Panc1 (cell line): ENCODE measurements at regions not wholly inside any gene's neighbourhood (a gene's known extent, or its start where the extent isn't known, plus 50 kb on each side); places are given as distances from the start of the nearest gene placed in this dataset.

Source experiments
- ATAC-seq: fragments of 200-7000 bp; cut with Tn5 transposase; 2 replicates; pipeline ENCODE4 v1.9.1; 2020; ENCODE audit warnings: mild to moderate bottlenecking, moderate library complexity
- BruUV-seq: library from RNA; stranded (reverse); fragments of 400-500 nt; replicated peaks from 2 replicates; lab custom pipeline; 2021; lab: Mats Ljungman, UMichigan
- CTCF ChIA-PET: fragments of 300-600 bp; sonication (Branson Sonifier 250); formaldehyde crosslinking; loops from one replicate; lab custom pipeline; 2022; ENCODE audit warnings: antibody characterized with exemption; lab: Charles Lee
- POLR2A ChIA-PET: fragments of 300-600 bp; sonication (Branson Sonifier 250); formaldehyde crosslinking; loops from one replicate; lab custom pipeline; 2022; ENCODE audit warnings: antibody characterized with exemption; lab: Charles Lee
- DNase-seq: peaks from one replicate; pipeline ENCODE4 v3.0.0-alpha.2; 2010; ENCODE audit warnings: low read depth, low spot score
- H3K27ac ChIP-seq: 2 replicates; pipeline ENCODE4 v1.5.1; 2011; ENCODE audit warnings: mild to moderate bottlenecking, low read length, inconsistent platforms
- H3K27me3 ChIP-seq: fragments of 200-500 bp; sonication (Bioruptor generic); 2 replicates; pipeline ENCODE4 v1.6.0; 2014; ENCODE audit warnings: low read length, inconsistent platforms; ENCODE audit not compliant: control insufficient read depth, insufficient read depth
- H3K36me3 ChIP-seq: fragments of 200-500 bp; sonication (Bioruptor generic); 2 replicates; pipeline ENCODE4 v1.5.1; 2014; ENCODE audit warnings: inconsistent platforms, mild to moderate bottlenecking, low read length, moderate library complexity; ENCODE audit not compliant: control insufficient read depth, insufficient read depth
- H3K4me1 ChIP-seq: 2 replicates; pipeline ENCODE4 v1.5.1; 2011; ENCODE audit warnings: inconsistent platforms, mild to moderate bottlenecking, low read length, moderate library complexity; ENCODE audit not compliant: control insufficient read depth, insufficient read depth
- H3K4me3 ChIP-seq, 2 experiments: 2 replicates each; pipeline ENCODE4 v1.5.1; 2011 to 2012; ENCODE audit warnings: low read depth in 2 of 2, low read length in 2 of 2, mild to moderate bottlenecking in 2 of 2, inconsistent platforms in 1 of 2, moderate library complexity in 1 of 2
- H3K9me3 ChIP-seq: fragments of 200-500 bp; sonication (Bioruptor generic); 2 replicates; pipeline ENCODE4 v1.5.1; 2014; ENCODE audit warnings: low read depth, mild to moderate bottlenecking, inconsistent platforms, low read length, moderate library complexity; ENCODE audit not compliant: control insufficient read depth, insufficient read depth
- POLR2AphosphoS5 ChIP-seq: IDR thresholded peaks from 2 replicates; pipeline ENCODE4 v1.6.1; 2012; ENCODE audit warnings: mild to moderate bottlenecking, low read depth, low read length, moderate library complexity
- SIN3A ChIP-seq: IDR thresholded peaks from 2 replicates; pipeline ENCODE4 v1.6.1; 2012; ENCODE audit warnings: low read depth, mild to moderate bottlenecking, low read length, moderate library complexity, borderline replicate concordance; ENCODE audit not compliant: insufficient read depth
- TCF7L2 ChIP-seq: IDR thresholded peaks from 2 replicates; pipeline ENCODE4 v1.6.1; 2011; ENCODE audit warnings: mild to moderate bottlenecking, low read depth, low read length, inconsistent platforms
- in situ Hi-C: cut with HindIII; loops from 2 replicates; pipeline ENCODE4 v1.10.0; 2016; ENCODE audit warnings: low sequenced_read_pairs, low pct_unique_long_range_greater_than_20kb
- intact Hi-C: fragments of 100-400 bp; cut with micrococcal nuclease; formaldehyde crosslinking; loops from one replicate; pipeline ENCODE4 v1.10.0; 2022; ENCODE audit not compliant: unreplicated experiment
- TF ChIP-seq, protein P1 (sequence below), 2 experiments: IDR thresholded peaks; 2 replicates each; pipeline ENCODE4 v1.6.1; 2011 to 2012; ENCODE audit warnings: low read depth in 2 of 2, control low read depth in 1 of 2, low read length in 1 of 2, mild to moderate bottlenecking in 1 of 2, moderate library complexity in 1 of 2; ENCODE audit not compliant: insufficient read depth in 1 of 2
- TF ChIP-seq, protein P2 (sequence below): fragments of 450-650 bp; IDR thresholded peaks from 2 replicates; pipeline ENCODE4 v1.5.1; 2017; ENCODE audit warnings: mild to moderate bottlenecking

DNA sequence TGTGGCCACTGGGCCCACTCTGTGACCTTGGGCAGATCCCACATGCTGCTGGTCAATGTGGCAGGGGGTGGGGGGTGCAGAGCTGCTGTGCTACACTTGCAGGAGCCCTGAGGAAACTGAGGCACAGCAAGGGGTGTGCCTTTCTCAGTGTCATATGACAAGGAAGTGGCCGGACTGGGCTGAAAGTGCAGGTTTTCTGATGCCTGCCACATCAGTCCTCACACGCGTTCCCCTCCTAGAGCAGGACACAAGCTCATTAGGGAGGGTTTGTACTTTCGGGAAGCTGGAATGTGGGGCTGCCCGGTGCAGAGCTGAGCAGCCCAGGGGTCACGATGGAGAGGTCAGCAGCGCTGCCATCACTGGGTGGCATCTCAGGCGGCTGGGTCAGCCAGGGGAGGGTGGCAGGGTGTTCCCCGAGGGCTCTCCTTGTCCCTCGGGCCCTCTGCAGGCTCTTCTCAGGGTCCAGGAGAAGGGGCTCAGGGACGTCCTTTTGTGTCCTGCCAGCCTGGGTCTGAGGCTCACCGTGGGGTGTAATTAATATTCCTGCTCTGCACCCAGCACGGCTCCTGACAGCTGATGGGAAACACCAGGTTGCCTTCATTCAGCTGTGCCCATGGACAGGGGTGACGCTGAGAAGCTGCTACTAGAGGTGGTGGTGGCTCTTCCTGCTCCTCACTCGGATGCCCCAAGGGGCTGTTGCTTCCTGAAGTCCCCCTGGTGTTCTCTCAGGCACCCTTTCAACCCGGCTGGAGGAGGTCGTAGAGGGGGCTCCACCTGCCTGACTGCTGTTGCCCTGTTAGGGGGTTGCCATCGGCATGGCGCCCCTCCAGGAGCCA is 62.1 kb upstream of the HDAC4 start:
- no peak for ATAC-seq
- no peaks in the 10 kb centered on the region; the same call in 1 of the 2 replicates for H3K27me3 ChIP-seq
- DNase-seq, result no peak
- TF ChIP-seq, protein P1, sequence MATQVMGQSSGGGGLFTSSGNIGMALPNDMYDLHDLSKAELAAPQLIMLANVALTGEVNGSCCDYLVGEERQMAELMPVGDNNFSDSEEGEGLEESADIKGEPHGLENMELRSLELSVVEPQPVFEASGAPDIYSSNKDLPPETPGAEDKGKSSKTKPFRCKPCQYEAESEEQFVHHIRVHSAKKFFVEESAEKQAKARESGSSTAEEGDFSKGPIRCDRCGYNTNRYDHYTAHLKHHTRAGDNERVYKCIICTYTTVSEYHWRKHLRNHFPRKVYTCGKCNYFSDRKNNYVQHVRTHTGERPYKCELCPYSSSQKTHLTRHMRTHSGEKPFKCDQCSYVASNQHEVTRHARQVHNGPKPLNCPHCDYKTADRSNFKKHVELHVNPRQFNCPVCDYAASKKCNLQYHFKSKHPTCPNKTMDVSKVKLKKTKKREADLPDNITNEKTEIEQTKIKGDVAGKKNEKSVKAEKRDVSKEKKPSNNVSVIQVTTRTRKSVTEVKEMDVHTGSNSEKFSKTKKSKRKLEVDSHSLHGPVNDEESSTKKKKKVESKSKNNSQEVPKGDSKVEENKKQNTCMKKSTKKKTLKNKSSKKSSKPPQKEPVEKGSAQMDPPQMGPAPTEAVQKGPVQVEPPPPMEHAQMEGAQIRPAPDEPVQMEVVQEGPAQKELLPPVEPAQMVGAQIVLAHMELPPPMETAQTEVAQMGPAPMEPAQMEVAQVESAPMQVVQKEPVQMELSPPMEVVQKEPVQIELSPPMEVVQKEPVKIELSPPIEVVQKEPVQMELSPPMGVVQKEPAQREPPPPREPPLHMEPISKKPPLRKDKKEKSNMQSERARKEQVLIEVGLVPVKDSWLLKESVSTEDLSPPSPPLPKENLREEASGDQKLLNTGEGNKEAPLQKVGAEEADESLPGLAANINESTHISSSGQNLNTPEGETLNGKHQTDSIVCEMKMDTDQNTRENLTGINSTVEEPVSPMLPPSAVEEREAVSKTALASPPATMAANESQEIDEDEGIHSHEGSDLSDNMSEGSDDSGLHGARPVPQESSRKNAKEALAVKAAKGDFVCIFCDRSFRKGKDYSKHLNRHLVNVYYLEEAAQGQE (IDR thresholded peaks at IDR 0.05; ENCODE audit: insufficient read depth in 1 of 2, low read depth in 2 of 2, low read length in 1 of 2), result no peak
- TF ChIP-seq, protein P2, sequence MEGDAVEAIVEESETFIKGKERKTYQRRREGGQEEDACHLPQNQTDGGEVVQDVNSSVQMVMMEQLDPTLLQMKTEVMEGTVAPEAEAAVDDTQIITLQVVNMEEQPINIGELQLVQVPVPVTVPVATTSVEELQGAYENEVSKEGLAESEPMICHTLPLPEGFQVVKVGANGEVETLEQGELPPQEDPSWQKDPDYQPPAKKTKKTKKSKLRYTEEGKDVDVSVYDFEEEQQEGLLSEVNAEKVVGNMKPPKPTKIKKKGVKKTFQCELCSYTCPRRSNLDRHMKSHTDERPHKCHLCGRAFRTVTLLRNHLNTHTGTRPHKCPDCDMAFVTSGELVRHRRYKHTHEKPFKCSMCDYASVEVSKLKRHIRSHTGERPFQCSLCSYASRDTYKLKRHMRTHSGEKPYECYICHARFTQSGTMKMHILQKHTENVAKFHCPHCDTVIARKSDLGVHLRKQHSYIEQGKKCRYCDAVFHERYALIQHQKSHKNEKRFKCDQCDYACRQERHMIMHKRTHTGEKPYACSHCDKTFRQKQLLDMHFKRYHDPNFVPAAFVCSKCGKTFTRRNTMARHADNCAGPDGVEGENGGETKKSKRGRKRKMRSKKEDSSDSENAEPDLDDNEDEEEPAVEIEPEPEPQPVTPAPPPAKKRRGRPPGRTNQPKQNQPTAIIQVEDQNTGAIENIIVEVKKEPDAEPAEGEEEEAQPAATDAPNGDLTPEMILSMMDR, result no peak
- TF ChIP-seq SIN3A, result no peak
- no peak for TF ChIP-seq TCF7L2
- TF ChIP-seq POLR2AphosphoS5, result no peak
- no peaks in the 10 kb centered on the region for H3K9me3 ChIP-seq
- H3K36me3 ChIP-seq, result no peaks in the 10 kb centered on the region
- no peak overlapping the region for H3K27ac ChIP-seq
- BruUV-seq, result no TSS peak
- intact Hi-C loops (no loop called here), in situ Hi-C loops (no loop called here)
- CTCF ChIA-PET, result no interaction called here
- H3K4me3 ChIP-seq, result no peak overlapping the region
- H3K4me1 ChIP-seq, result no peaks in the 10 kb centered on the region
- POLR2A ChIA-PET, result no interaction called here

DNA sequence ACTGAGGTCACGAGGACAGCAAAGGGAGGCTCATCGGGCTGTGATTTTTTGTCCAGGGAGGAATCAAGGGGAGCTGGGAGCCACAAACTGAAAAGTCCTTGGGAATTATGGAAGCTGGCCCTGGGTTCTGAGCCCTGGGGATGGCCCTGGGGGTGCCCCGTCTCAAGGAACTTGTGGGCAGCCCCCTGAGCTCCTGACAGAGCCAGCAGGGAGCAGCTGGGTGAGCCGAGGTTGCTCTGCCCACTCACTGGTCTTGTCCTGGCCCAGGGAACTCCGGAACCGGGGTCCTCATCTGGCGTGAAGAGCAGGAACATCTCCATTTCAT is 61.3 kb upstream of the HDAC4 start:
- ATAC-seq, result no peak
- CTCF ChIA-PET, result no interaction called here
- POLR2A ChIA-PET, result no interaction called here
- Histone ChIP-seq H3K27ac (no peak overlapping the region), H3K4me3 (no peak overlapping the region), H3K9me3 (no peaks in the 10 kb centered on the region), H3K4me1 (no peaks in the 10 kb centered on the region), H3K36me3 (no peaks in the 10 kb centered on the region), H3K27me3 (no peaks in the 10 kb centered on the region; the same call in 1 of the 2 replicates)
- intact Hi-C loops, result no loop called here
- in situ Hi-C loops, result no loop called here
- DNase-seq, result no peak
- TF ChIP-seq, protein P1 (IDR thresholded peaks at IDR 0.05; ENCODE audit: insufficient read depth in 1 of 2, low read depth in 2 of 2, low read length in 1 of 2), result no peak
- BruUV-seq, result no TSS peak
